ENCODE measurements at regions not wholly inside any gene's neighbourhood (a gene's known extent, or its start where the extent isn't known, plus 50 kb on each side); places are given as distances from the start of the nearest gene placed in this dataset.

DNA sequence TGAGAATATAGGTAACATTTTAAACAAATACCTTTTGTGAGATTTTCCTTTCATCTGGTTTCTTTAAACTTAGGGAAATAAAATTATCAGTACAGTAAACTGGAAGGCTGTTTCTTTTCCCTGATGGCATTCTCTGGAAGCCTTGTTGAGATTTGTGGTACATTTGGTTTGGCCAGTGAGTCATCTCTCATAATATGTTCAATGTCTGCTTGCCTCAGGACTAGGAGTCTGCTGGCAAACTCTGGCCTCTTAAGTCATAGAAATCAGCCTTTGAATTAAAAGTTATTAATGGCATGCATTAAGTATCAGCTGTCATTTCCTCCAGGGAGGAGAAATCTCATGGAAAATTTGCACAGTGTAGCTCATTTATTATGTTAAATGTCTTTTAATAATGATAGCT is 316.6 kb upstream of the KIAA1217 start:
- H4K91ac ChIP-seq (replicated peaks; ENCODE audit: insufficient read length, low read length): no peak overlapping the region
- no peak overlapping the region for H3K18ac ChIP-seq (ENCODE audit: extremely low read depth, low read length)
- no peak overlapping the region for H2BK12ac ChIP-seq (ENCODE audit: low read depth, low read length)
- ChIA-PET POLR2A (ENCODE audit: partially characterized antibody) (no interaction called here), CTCF (ENCODE audit: partially characterized antibody) (interaction anchor here (0.6 kb wide), 1 partner anchor 35 kb away, joined by 3 read pairs; no protein-coding TSS in a partner anchor)
- no peak for TF ChIP-seq SP2 (IDR thresholded peaks at IDR 0.05; ENCODE audit: low read length)
- no peak for TF ChIP-seq JUN (IDR thresholded peaks at IDR 0.05; ENCODE audit: low read depth, low read length)
- TF ChIP-seq CEBPB (IDR thresholded peaks at IDR 0.05; ENCODE audit: low read depth, low read length): no peak
- TF ChIP-seq SAP30 (IDR thresholded peaks at IDR 0.05; ENCODE audit: insufficient read depth, insufficient replicate concordance, low read length): no peak
- no peak for TF ChIP-seq RFX5 (IDR thresholded peaks at IDR 0.05; ENCODE audit: borderline replicate concordance, low read depth, low read length)
- H3K4me3 ChIP-seq (ENCODE audit: extremely low read depth in 1 of 4, insufficient read depth in 2 of 4, low read depth in 3 of 4, low read length in 4 of 4): no peak overlapping the region
- H3K9me3 ChIP-seq (ENCODE audit: insufficient read depth in 2 of 2, low read depth in 1 of 2, low read length in 1 of 2): no peaks in the 10 kb centered on the region
- H3K23ac ChIP-seq (ENCODE audit: insufficient read length): no peak overlapping the region
- no peak overlapping the region for H4K8ac ChIP-seq (ENCODE audit: extremely low read depth, insufficient read depth, low read length)
- H3K9ac ChIP-seq (replicated peaks in 1 of 4; ENCODE audit: extremely low read depth in 1 of 4, low read depth in 3 of 4, low read length in 3 of 4): no peak overlapping the region
- H3K27ac ChIP-seq (ENCODE audit: low read depth, low read length): no peak overlapping the region
- no peak overlapping the region for H3K4me2 ChIP-seq (ENCODE audit: insufficient read depth in 1 of 2, low read depth in 2 of 2, low read length in 2 of 2)
- no peaks in the 10 kb centered on the region for H4K20me1 ChIP-seq (replicated peaks in 1 of 2; ENCODE audit: control insufficient read depth in 1 of 2, insufficient read depth in 2 of 2, low read length in 2 of 2)
- no peaks in the 10 kb centered on the region for H3K4me1 ChIP-seq (replicated peaks in 1 of 4; ENCODE audit: control insufficient read depth in 3 of 4, insufficient read depth in 4 of 4, low read length in 3 of 4)
- H3K4ac ChIP-seq (replicated peaks; ENCODE audit: insufficient read length, low read depth, low read length): no peak overlapping the region
- H2AK5ac ChIP-seq (ENCODE audit: low read depth, low read length): no peak overlapping the region
- H3K79me1 ChIP-seq (ENCODE audit: low read depth, low read length): no peaks in the 10 kb centered on the region
- no peak overlapping the region for H2BK5ac ChIP-seq (ENCODE audit: low read depth, low read length)
- no peak overlapping the region for H3K56ac ChIP-seq (replicated peaks; ENCODE audit: insufficient read length, low read depth, low read length)
- no peak overlapping the region for H3K14ac ChIP-seq (ENCODE audit: insufficient read length)
- no peak for DNase-seq (ENCODE audit: low read depth in 1 of 2, low spot score in 2 of 2)
- H2BK120ac ChIP-seq (replicated peaks; ENCODE audit: low read depth, low read length): no peak overlapping the region
- H3K27me3 ChIP-seq (replicated peaks in 1 of 4; ENCODE audit: control insufficient read depth in 3 of 4, extremely low read depth in 1 of 4, insufficient read depth in 3 of 4, low read length in 3 of 4): no peaks in the 10 kb centered on the region; a peak in 1 of 7 replicates
- no peaks in the 10 kb centered on the region for H3K23me2 ChIP-seq (ENCODE audit: low read depth, low read length)
- H2BK20ac ChIP-seq (ENCODE audit: low read length): no peak overlapping the region
- H2AFZ ChIP-seq (ENCODE audit: low read length): no peak overlapping the region
- no peak for FAIRE-seq
- H4K5ac ChIP-seq (ENCODE audit: insufficient read length, low read depth, low read length): no peak overlapping the region
- no peaks in the 10 kb centered on the region for H3K79me2 ChIP-seq (ENCODE audit: control insufficient read depth in 1 of 2, insufficient read depth in 2 of 2, low read length in 2 of 2)
- H2BK15ac ChIP-seq (ENCODE audit: low read length): no peak overlapping the region
- H3K36me3 ChIP-seq (ENCODE audit: control insufficient read depth in 2 of 4, insufficient read depth in 4 of 4, low read length in 3 of 4): no peaks in the 10 kb centered on the region
